Right lobe of liver (tissue), 4 donors: ENCODE measurements at regions not wholly inside any gene's neighbourhood (a gene's known extent, or its start where the extent isn't known, plus 50 kb on each side); places are given as distances from the start of the nearest gene placed in this dataset.

ENCODE experiments used
- POLR2A ChIP-seq: fragments of 450-650 bp; IDR thresholded peaks from one replicate; pipeline ENCODE4 v1.6.1; 2017; ENCODE audit warnings: antibody characterized with exemption, mild to moderate bottlenecking
- TF ChIP-seq, protein P1 (sequence below), 4 donors: fragments of 200-600 bp in 3 of 4; fragments of 450-650 bp in 1 of 4; IDR thresholded peaks; one replicate each; pipeline versions ENCODE4 v1.5.1 to v1.8.0; 2016 to 2022; ENCODE audit warnings: antibody characterized with exemption in 4 of 4, mild to moderate bottlenecking in 2 of 4
- donor health status: DM: no; HTN: no; CAD: no.
- donor health status: DM: no; HTN: no; CAD: no.
- donor health status: DM: no; HTN: yes; CAD: no.

DNA sequence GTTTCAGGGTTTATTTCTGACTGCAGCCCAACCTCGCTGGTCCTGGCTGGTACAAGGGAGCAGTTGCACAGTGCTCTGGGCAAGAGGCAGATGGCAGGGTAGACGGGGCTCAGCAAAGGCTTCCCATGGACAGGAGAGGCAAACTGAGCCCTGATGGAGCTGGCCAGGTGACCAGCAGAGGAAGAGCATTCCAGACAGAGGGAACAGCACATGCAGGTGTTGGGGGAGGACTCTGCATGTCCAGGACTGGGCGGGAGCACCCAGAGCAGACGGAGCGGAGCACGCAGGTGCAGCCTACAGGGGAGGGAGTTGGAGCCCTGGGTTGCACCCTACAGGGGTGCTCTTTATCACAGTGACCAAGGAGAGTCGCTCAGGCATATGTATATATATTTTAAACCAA, 285.3 kb downstream of the FOXL1 start:
- TF ChIP-seq, protein P1, sequence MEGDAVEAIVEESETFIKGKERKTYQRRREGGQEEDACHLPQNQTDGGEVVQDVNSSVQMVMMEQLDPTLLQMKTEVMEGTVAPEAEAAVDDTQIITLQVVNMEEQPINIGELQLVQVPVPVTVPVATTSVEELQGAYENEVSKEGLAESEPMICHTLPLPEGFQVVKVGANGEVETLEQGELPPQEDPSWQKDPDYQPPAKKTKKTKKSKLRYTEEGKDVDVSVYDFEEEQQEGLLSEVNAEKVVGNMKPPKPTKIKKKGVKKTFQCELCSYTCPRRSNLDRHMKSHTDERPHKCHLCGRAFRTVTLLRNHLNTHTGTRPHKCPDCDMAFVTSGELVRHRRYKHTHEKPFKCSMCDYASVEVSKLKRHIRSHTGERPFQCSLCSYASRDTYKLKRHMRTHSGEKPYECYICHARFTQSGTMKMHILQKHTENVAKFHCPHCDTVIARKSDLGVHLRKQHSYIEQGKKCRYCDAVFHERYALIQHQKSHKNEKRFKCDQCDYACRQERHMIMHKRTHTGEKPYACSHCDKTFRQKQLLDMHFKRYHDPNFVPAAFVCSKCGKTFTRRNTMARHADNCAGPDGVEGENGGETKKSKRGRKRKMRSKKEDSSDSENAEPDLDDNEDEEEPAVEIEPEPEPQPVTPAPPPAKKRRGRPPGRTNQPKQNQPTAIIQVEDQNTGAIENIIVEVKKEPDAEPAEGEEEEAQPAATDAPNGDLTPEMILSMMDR (IDR thresholded peaks at IDR 0.05) = no peak
- TF ChIP-seq POLR2A = no peak
